Activated T-helper 17 cell treated with anti-CD3 and anti-CD28 coated beads, Interleukin-2, amount 50 U/mL, for 72 hours (primary cell): ENCODE measurements at regions not wholly inside any gene's neighbourhood (a gene's known extent, or its start where the extent isn't known, plus 50 kb on each side); places are given as distances from the start of the nearest gene placed in this dataset.
A peak's percentile ranks its signal among the peaks of the same experiment; 100 is the strongest.

ENCODE experiments used
- ATAC-seq: fragments of 150-1000 bp; cut with Tn5 transposase; replicated peaks from 2 replicates; pipeline ENCODE4 v1.10.0; 2021; ENCODE audit warnings: mild to moderate bottlenecking, moderate library complexity
- H3K27ac Mint-ChIP-seq: one replicate; pipeline ENCODE4 v1.8.0; 2022; ENCODE audit warnings: mixed read lengths
- H3K27me3 Mint-ChIP-seq: one replicate; pipeline ENCODE4 v1.8.0; 2022; ENCODE audit warnings: mixed read lengths
- H3K36me3 Mint-ChIP-seq: one replicate; pipeline ENCODE4 v1.8.0; 2022; ENCODE audit warnings: low read depth, mild to moderate bottlenecking, mixed read lengths
- H3K4me1 Mint-ChIP-seq: one replicate; pipeline ENCODE4 v1.8.0; 2022; ENCODE audit warnings: mixed read lengths
- H3K4me3 Mint-ChIP-seq: one replicate; pipeline ENCODE4 v1.8.0; 2022; ENCODE audit warnings: mild to moderate bottlenecking, mixed read lengths
- H3K9me3 Mint-ChIP-seq: one replicate; pipeline ENCODE4 v1.8.0; 2022; ENCODE audit warnings: mixed read lengths

DNA sequence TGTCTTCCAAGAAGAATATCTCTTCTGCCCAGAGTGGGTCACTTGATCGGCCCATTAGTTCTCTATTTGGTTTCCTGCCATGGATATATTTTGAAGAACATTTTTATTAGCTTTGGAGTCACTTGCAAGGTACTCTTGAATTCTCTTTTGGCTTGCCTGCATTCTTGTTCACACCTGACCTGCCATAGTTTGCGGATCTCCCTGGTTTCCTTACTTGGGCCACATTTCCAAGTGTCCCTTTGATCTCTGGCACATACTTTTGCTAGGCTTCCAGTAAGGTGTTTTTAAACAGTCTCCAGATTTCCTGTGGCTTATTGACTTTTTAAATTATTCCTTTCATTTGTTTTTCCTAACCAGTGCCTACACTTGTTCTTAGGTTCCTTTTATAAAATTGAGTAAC lies 488.5 kb upstream of the MDFIC2 start:
- ATAC-seq = no peak
- Mint-ChIP-seq H3K4me1 (no peaks in the 10 kb centered on the region), H3K27me3 (peaks cover 26% of the 10 kb centered on the region), H3K4me3 (no peak overlapping the region), H3K36me3 (no peaks in the 10 kb centered on the region), H3K9me3 (no peaks in the 10 kb centered on the region), H3K27ac (no peak overlapping the region)

GRCh38 chr3:70789878-70790277 lies 477.4 kb upstream of the MDFIC2 start:
- Mint-ChIP-seq H3K27ac (no peak overlapping the region), H3K4me1 (no peaks in the 10 kb centered on the region), H3K36me3 (no peaks in the 10 kb centered on the region), H3K4me3 (no peak overlapping the region), H3K9me3 (peaks cover 4% of the 10 kb centered on the region), H3K27me3 (peaks cover 7% of the 10 kb centered on the region)
- no peak for ATAC-seq

DNA sequence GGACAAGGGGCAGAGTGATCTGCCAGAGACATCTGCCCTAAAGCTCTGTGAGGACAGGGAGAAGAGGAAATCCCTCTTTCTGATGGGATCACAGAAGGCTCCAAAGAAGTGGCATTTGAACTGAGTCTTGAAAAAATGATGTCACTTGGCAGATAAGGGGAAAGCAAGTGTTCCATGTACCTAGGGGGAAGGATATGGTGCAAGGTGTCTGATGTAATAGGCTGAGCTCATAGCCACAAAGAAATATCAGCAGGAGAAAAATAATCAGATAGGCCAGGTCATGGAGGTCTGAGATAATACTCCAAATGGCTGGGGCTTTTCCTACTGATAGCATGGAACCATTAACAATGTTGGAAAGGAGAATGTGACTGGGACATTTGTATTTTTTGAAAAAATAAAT lies 468.4 kb upstream of the MDFIC2 start:
- Mint-ChIP-seq H3K27me3 (peaks cover 12% of the 10 kb centered on the region), H3K4me1 (no peaks in the 10 kb centered on the region), H3K9me3 (peaks cover 5% of the 10 kb centered on the region), H3K4me3 (no peak overlapping the region), H3K36me3 (no peaks in the 10 kb centered on the region), H3K27ac (no peak overlapping the region)
- no peak for ATAC-seq

DNA sequence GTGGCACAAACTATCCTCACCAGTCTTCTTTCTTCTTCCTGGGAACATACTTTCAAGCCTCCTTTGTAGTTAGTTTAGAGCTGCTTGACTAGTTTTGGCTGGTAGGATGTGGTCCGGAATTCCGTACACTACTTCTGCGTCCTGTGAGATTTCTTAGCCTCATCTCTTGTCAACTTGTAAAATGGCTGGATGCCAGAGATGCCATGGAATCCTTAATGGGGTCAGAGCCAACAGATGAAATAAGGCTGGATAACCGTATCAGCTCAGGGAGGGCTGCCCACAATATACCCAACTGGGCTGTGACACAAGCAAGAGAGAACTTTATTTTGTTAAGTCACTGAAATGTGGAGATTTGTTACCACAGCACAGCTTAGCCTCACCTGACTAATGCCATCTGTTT lies 466.9 kb upstream of the MDFIC2 start:
- H3K27me3 Mint-ChIP-seq = peaks cover 12% of the 10 kb centered on the region
- H3K9me3 Mint-ChIP-seq = peaks cover 5% of the 10 kb centered on the region
- no peaks in the 10 kb centered on the region for H3K4me1 Mint-ChIP-seq
- no peaks in the 10 kb centered on the region for H3K36me3 Mint-ChIP-seq
- ATAC-seq = no peak
- H3K4me3 Mint-ChIP-seq = no peak overlapping the region
- H3K27ac Mint-ChIP-seq = no peak overlapping the region

GRCh38 chr3:70776081-70776480 lies 463.6 kb upstream of the MDFIC2 start:
- no peak for ATAC-seq
- H3K4me3 Mint-ChIP-seq = no peak overlapping the region
- H3K9me3 Mint-ChIP-seq = peaks cover 5% of the 10 kb centered on the region
- peaks cover 12% of the 10 kb centered on the region for H3K27me3 Mint-ChIP-seq
- no peaks in the 10 kb centered on the region for H3K4me1 Mint-ChIP-seq
- no peak overlapping the region for H3K27ac Mint-ChIP-seq
- no peaks in the 10 kb centered on the region for H3K36me3 Mint-ChIP-seq

DNA sequence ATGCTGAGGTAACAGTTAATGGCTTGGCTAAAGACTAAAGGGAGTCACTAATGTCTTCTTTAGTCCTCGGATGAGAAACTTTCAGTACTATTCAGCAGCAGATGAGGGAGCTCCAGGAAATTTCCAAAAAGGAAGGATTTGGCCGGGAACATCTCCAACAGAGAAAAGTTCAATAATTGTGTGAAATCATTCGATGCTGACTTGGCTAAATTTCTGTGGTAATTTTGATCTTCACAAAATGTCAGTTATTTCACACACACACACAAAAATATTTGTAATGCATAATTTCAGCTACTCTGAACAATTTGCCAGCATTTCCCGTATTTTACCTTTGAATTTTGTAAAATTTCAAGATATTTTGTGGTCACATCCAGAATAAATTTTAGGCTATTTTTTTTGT lies 462.8 kb upstream of the MDFIC2 start:
- no peak overlapping the region for H3K4me3 Mint-ChIP-seq
- ATAC-seq = no peak
- no peaks in the 10 kb centered on the region for H3K4me1 Mint-ChIP-seq
- H3K36me3 Mint-ChIP-seq = no peaks in the 10 kb centered on the region
- peaks cover 5% of the 10 kb centered on the region for H3K9me3 Mint-ChIP-seq
- H3K27ac Mint-ChIP-seq = no peak overlapping the region
- H3K27me3 Mint-ChIP-seq = peaks cover 18% of the 10 kb centered on the region

- no peak for ATAC-seq
- Mint-ChIP-seq H3K36me3 (no peaks in the 10 kb centered on the region), H3K4me1 (no peaks in the 10 kb centered on the region), H3K4me3 (no peak overlapping the region), H3K27ac (no peak overlapping the region), H3K27me3 (peaks cover 19% of the 10 kb centered on the region), H3K9me3 (peaks cover 5% of the 10 kb centered on the region)
Measured at GRCh38 chr3:70774641-70775040, 462.2 kb upstream of the MDFIC2 start.

- Mint-ChIP-seq H3K27me3 (peaks cover 25% of the 10 kb centered on the region), H3K36me3 (no peaks in the 10 kb centered on the region), H3K4me1 (no peaks in the 10 kb centered on the region), H3K9me3 (no peaks in the 10 kb centered on the region), H3K27ac (peak overlapping the region; percentile 16), H3K4me3 (no peak overlapping the region)
- ATAC-seq = peak; percentile 85
Measured at GRCh38 chr3:70771426-70772147, 459.1 kb upstream of the MDFIC2 start.

GRCh38 chr3:70770650-70771049 lies 458.2 kb upstream of the MDFIC2 start:
- no peak overlapping the region for H3K27ac Mint-ChIP-seq
- no peaks in the 10 kb centered on the region for H3K9me3 Mint-ChIP-seq
- H3K4me1 Mint-ChIP-seq = no peaks in the 10 kb centered on the region
- peaks cover 25% of the 10 kb centered on the region for H3K27me3 Mint-ChIP-seq
- H3K4me3 Mint-ChIP-seq = no peak overlapping the region
- no peaks in the 10 kb centered on the region for H3K36me3 Mint-ChIP-seq
- ATAC-seq = no peak

GRCh38 chr3:70766301-70766700 lies 453.9 kb upstream of the MDFIC2 start:
- H3K9me3 Mint-ChIP-seq = no peaks in the 10 kb centered on the region
- ATAC-seq = no peak
- H3K36me3 Mint-ChIP-seq = no peaks in the 10 kb centered on the region
- no peaks in the 10 kb centered on the region for H3K4me1 Mint-ChIP-seq
- H3K27me3 Mint-ChIP-seq = peaks cover 27% of the 10 kb centered on the region
- no peak overlapping the region for H3K4me3 Mint-ChIP-seq
- no peak overlapping the region for H3K27ac Mint-ChIP-seq

DNA sequence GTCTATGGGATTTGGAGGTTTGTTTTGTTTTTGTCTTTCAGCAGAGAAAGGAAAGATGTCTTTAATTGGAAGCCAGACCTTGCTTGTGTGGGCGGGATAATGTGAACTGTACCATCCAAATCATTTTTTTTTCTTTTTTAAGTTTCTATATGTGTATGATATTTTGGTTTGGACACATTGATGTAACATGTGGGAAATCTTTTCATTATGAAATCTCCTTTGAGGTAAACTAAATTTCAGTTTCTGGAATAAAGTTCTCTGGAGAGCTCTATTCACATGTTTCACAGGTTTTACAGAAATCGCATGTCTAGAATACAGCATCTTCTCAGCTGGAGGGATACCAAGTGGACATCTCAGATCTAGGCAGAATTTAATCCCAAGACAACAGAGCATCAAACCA lies 451.5 kb upstream of the MDFIC2 start:
- H3K4me3 Mint-ChIP-seq = no peak overlapping the region
- no peaks in the 10 kb centered on the region for H3K9me3 Mint-ChIP-seq
- no peak overlapping the region for H3K27ac Mint-ChIP-seq
- ATAC-seq = no peak
- H3K4me1 Mint-ChIP-seq = no peaks in the 10 kb centered on the region
- H3K27me3 Mint-ChIP-seq = peaks cover 14% of the 10 kb centered on the region
- H3K36me3 Mint-ChIP-seq = no peaks in the 10 kb centered on the region

- H3K27me3 Mint-ChIP-seq = peaks cover 5% of the 10 kb centered on the region
- no peaks in the 10 kb centered on the region for H3K36me3 Mint-ChIP-seq
- no peaks in the 10 kb centered on the region for H3K9me3 Mint-ChIP-seq
- no peak overlapping the region for H3K27ac Mint-ChIP-seq
- no peaks in the 10 kb centered on the region for H3K4me1 Mint-ChIP-seq
- H3K4me3 Mint-ChIP-seq = no peak overlapping the region
- no peak for ATAC-seq
Measured at GRCh38 chr3:70757658-70758057, 445.2 kb upstream of the MDFIC2 start.

- no peak for ATAC-seq
- H3K27me3 Mint-ChIP-seq = peaks cover 18% of the 10 kb centered on the region
- H3K27ac Mint-ChIP-seq = no peak overlapping the region
- no peaks in the 10 kb centered on the region for H3K36me3 Mint-ChIP-seq
- no peaks in the 10 kb centered on the region for H3K4me1 Mint-ChIP-seq
- no peak overlapping the region for H3K4me3 Mint-ChIP-seq
- H3K9me3 Mint-ChIP-seq = no peaks in the 10 kb centered on the region
Measured at GRCh38 chr3:70755526-70755925, 443.1 kb upstream of the MDFIC2 start.

DNA sequence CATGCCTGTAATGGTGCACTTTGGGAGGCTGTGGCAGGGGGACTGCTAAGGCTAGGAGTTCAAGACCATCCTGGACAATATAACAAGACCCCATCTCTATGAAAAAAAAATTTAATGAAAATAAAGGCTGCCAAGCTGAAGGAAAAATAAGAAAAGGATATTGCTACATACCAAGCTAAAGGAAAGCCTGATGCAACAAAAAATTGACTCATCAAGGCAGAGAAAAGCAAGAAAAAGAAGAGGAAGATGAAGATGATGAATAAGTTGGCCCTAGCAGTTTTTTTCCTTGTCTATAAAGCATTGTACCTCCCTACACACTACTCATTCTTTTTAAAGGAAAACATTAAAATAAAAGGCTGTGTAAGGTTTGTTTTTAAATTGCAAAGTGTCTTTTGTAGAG lies 441.9 kb upstream of the MDFIC2 start:
- peaks cover 18% of the 10 kb centered on the region for H3K27me3 Mint-ChIP-seq
- H3K4me3 Mint-ChIP-seq = no peak overlapping the region
- no peak for ATAC-seq
- H3K4me1 Mint-ChIP-seq = no peaks in the 10 kb centered on the region
- H3K27ac Mint-ChIP-seq = no peak overlapping the region
- no peaks in the 10 kb centered on the region for H3K9me3 Mint-ChIP-seq
- H3K36me3 Mint-ChIP-seq = no peaks in the 10 kb centered on the region

DNA sequence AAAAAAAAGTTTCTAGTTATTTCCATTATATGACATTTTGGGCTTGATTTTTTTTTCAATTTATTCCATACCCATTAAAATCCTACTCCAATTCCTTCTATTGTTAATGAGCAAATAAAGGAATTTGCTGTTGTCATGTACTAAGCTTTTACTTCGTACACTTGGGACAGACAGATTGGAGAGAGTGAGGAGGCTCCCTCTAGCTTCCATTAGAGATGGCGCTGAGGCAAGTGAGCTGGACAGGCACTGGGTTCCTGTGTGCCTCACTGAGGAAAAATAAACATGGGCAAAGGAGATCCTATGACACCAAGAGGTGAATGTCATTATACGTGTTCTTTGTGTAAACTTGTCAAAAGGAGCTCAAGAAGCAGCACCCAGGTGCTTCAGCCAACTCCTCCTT lies 441.1 kb upstream of the MDFIC2 start:
- Mint-ChIP-seq H3K27me3 (peaks cover 24% of the 10 kb centered on the region), H3K36me3 (no peaks in the 10 kb centered on the region), H3K27ac (no peak overlapping the region), H3K4me3 (no peak overlapping the region), H3K4me1 (no peaks in the 10 kb centered on the region), H3K9me3 (no peaks in the 10 kb centered on the region)
- ATAC-seq = no peak

- Mint-ChIP-seq H3K27ac (no peak overlapping the region), H3K36me3 (no peaks in the 10 kb centered on the region), H3K9me3 (no peaks in the 10 kb centered on the region), H3K4me1 (no peaks in the 10 kb centered on the region), H3K4me3 (no peak overlapping the region), H3K27me3 (peaks cover 28% of the 10 kb centered on the region)
- no peak for ATAC-seq
Measured at GRCh38 chr3:70752051-70752450, 439.6 kb upstream of the MDFIC2 start.
